ENCODE measurements at regions not wholly inside any gene's neighbourhood (a gene's known extent, or its start where the extent isn't known, plus 50 kb on each side); places are given as distances from the start of the nearest gene placed in this dataset.

GRCh38 chr10:30192846-30193608 lies 133.6 kb upstream of the JCAD start:
- H3K4me3 ChIP-seq (ENCODE audit: low read length) = no peak overlapping the region
- no peaks in the 10 kb centered on the region for H3K36me3 ChIP-seq (ENCODE audit: insufficient read depth, low read depth, low read length)

GRCh38 chr10:30190577-30191552 lies 131.5 kb upstream of the JCAD start:
- Histone ChIP-seq H3K9me3 (ENCODE audit: insufficient read depth, low read depth, low read length) (no peaks in the 10 kb centered on the region), H3K9ac (ENCODE audit: low read depth, low read length) (no peak overlapping the region), H3K27ac (ENCODE audit: low read length) (no peak overlapping the region), H3K36me3 (ENCODE audit: insufficient read depth, low read depth, low read length) (no peaks in the 10 kb centered on the region), H3K27me3 (ENCODE audit: insufficient read depth, low read length) (no peaks in the 10 kb centered on the region), H3K4me1 (ENCODE audit: insufficient read depth, low read length) (no peaks in the 10 kb centered on the region), H3K4me3 (ENCODE audit: low read length) (no peak overlapping the region)

More at GRCh38 chr10:30192846-30193608, 133.6 kb upstream of the JCAD start:
- no peaks in the 10 kb centered on the region for H3K4me1 ChIP-seq (ENCODE audit: insufficient read depth, low read length)
- no peaks in the 10 kb centered on the region for H3K27me3 ChIP-seq (ENCODE audit: insufficient read depth, low read length)
- H3K9me3 ChIP-seq (ENCODE audit: insufficient read depth, low read depth, low read length) = no peaks in the 10 kb centered on the region
- H3K9ac ChIP-seq (ENCODE audit: low read depth, low read length) = no peak overlapping the region
- H3K27ac ChIP-seq (ENCODE audit: low read length) = no peak overlapping the region

- H3K27ac ChIP-seq (ENCODE audit: low read length) = no peak overlapping the region
- H3K36me3 ChIP-seq (ENCODE audit: insufficient read depth, low read depth, low read length) = no peaks in the 10 kb centered on the region
- H3K9me3 ChIP-seq (ENCODE audit: insufficient read depth, low read depth, low read length) = no peaks in the 10 kb centered on the region
- no peak overlapping the region for H3K4me3 ChIP-seq (ENCODE audit: low read length)
- no peak overlapping the region for H3K9ac ChIP-seq (ENCODE audit: low read depth, low read length)
- H3K4me1 ChIP-seq (ENCODE audit: insufficient read depth, low read length) = no peaks in the 10 kb centered on the region
- H3K27me3 ChIP-seq (ENCODE audit: insufficient read depth, low read length) = no peaks in the 10 kb centered on the region
Observed at GRCh38 chr10:30189238-30189580, 129.8 kb upstream of the JCAD start.

DNA sequence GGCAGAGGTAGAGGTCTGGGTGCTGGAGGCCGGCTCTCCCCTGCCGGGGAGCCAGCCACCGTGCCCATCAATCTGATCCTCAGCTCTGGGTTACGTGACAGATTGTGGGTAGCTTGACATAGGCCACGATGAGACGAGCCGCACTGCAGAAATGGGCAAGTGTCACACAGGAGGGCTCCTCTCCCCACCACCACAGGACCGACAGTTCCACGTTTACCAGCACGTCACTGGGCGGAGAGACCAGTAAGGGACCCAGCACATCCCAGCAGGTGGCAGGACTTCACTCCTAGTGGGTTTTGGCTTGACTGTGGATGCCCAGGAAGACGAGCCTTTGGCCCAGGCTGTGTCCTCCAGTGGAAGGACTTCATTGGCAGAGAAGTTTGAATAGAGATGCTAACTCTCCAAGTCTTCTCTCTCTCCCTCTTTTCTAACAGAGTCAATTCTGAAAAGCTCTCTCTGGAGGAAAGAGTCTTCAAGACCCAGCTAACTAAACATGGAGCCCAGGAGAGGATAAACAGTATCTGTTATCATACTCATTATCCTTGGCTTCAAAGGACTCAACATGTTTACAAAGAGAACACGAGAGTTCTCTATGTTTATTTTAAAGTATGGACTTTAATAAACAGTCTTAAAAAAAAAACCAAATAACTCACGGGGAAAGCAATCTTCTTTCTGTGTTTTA lies 129.3 kb upstream of the JCAD start:
- Histone ChIP-seq H3K4me3 (ENCODE audit: low read length) (no peak overlapping the region), H3K4me1 (ENCODE audit: insufficient read depth, low read length) (no peaks in the 10 kb centered on the region), H3K27ac (ENCODE audit: low read length) (no peak overlapping the region), H3K27me3 (ENCODE audit: insufficient read depth, low read length) (no peaks in the 10 kb centered on the region), H3K9ac (ENCODE audit: low read depth, low read length) (no peak overlapping the region), H3K36me3 (ENCODE audit: insufficient read depth, low read depth, low read length) (no peaks in the 10 kb centered on the region), H3K9me3 (ENCODE audit: insufficient read depth, low read depth, low read length) (no peaks in the 10 kb centered on the region)

GRCh38 chr10:30188101-30188500 lies 128.7 kb upstream of the JCAD start:
- H3K9ac ChIP-seq (ENCODE audit: low read depth, low read length) = no peak overlapping the region
- H3K27ac ChIP-seq (ENCODE audit: low read length) = no peak overlapping the region
- no peaks in the 10 kb centered on the region for H3K4me1 ChIP-seq (ENCODE audit: insufficient read depth, low read length)
- no peaks in the 10 kb centered on the region for H3K9me3 ChIP-seq (ENCODE audit: insufficient read depth, low read depth, low read length)
- H3K4me3 ChIP-seq (ENCODE audit: low read length) = no peak overlapping the region
- no peaks in the 10 kb centered on the region for H3K36me3 ChIP-seq (ENCODE audit: insufficient read depth, low read depth, low read length)
- H3K27me3 ChIP-seq (ENCODE audit: insufficient read depth, low read length) = no peaks in the 10 kb centered on the region

DNA sequence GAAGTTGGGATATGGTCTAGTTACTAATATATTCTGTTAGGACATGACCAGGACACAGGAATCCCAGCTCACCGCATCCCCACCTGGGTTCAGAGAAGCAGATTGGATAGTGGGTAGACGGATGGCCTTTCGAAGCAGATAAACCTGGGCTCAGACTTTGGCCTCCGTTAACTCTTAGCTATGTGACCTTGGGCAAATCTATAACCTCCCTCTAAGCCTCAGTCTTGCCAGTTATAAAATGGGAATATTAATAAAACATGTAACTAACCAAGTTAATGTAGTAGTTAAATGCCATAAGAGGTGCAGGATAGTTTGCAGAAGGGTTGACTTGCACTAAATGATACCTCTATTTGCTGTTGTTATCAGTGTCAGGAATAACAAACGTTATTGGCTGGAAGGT lies 127.6 kb upstream of the JCAD start:
- no peak overlapping the region for H3K9ac ChIP-seq (ENCODE audit: low read depth, low read length)
- H3K27me3 ChIP-seq (ENCODE audit: insufficient read depth, low read length) = no peaks in the 10 kb centered on the region
- H3K4me1 ChIP-seq (ENCODE audit: insufficient read depth, low read length) = no peaks in the 10 kb centered on the region
- H3K36me3 ChIP-seq (ENCODE audit: insufficient read depth, low read depth, low read length) = no peaks in the 10 kb centered on the region
- no peak overlapping the region for H3K27ac ChIP-seq (ENCODE audit: low read length)
- H3K9me3 ChIP-seq (ENCODE audit: insufficient read depth, low read depth, low read length) = no peaks in the 10 kb centered on the region
- H3K4me3 ChIP-seq (ENCODE audit: low read length) = no peak overlapping the region

DNA sequence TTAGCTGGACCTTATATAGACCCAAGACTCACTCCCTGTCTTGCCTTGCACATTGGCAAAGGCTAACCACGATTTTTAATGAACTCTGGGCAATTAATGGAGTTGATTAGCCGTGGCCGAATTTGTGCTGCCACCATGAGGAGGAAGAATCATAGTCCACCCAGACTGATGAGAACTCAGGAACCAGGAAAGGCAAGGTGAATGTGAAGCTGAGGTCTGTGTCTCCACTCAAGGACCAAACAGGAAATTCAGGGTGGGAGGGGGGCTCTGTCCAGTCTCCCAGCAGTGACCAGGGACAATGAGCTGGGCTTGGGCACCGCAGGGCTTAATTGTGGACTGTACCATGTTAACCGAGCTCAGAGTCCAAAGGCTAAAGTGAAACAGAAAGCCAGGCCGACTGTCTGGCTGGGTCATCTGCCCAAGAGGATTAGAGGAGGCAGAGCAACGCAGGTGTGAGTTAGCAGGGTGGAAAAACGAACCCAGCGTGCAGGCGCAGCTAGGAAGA lies 127.0 kb upstream of the JCAD start:
- no peak overlapping the region for H3K4me3 ChIP-seq (ENCODE audit: low read length)

DNA sequence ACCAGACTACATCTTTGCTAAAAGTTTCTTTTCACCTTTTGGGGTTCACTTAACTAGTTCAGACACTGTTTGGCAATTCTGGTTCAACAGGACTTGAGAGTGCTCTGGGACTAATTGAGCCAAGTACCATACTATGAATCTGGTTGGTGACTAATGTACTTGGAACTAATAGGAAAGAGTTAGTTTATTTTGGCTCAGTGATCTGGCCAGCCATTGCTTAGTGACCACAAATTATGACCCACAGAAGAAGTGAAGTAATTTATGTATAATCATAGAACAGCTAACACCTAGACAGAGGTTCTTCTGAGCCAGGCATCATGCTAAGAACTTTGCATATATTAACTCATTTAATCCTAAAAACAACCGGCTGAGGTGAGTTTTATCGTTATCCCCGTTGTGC lies 126.5 kb upstream of the JCAD start:
- no peaks in the 10 kb centered on the region for H3K4me1 ChIP-seq (ENCODE audit: insufficient read depth, low read length)
- H3K9ac ChIP-seq (ENCODE audit: low read depth, low read length) = no peak overlapping the region
- no peaks in the 10 kb centered on the region for H3K36me3 ChIP-seq (ENCODE audit: insufficient read depth, low read depth, low read length)
- no peaks in the 10 kb centered on the region for H3K27me3 ChIP-seq (ENCODE audit: insufficient read depth, low read length)
- H3K9me3 ChIP-seq (ENCODE audit: insufficient read depth, low read depth, low read length) = no peaks in the 10 kb centered on the region
- no peak overlapping the region for H3K4me3 ChIP-seq (ENCODE audit: low read length)
- H3K27ac ChIP-seq (ENCODE audit: low read length) = no peak overlapping the region

More for the DNA sequence above, 127.0 kb upstream of the JCAD start:
- H3K27ac ChIP-seq (ENCODE audit: low read length) = no peak overlapping the region
- H3K27me3 ChIP-seq (ENCODE audit: insufficient read depth, low read length) = no peaks in the 10 kb centered on the region
- H3K9ac ChIP-seq (ENCODE audit: low read depth, low read length) = no peak overlapping the region
- no peaks in the 10 kb centered on the region for H3K9me3 ChIP-seq (ENCODE audit: insufficient read depth, low read depth, low read length)
- no peaks in the 10 kb centered on the region for H3K36me3 ChIP-seq (ENCODE audit: insufficient read depth, low read depth, low read length)
- H3K4me1 ChIP-seq (ENCODE audit: insufficient read depth, low read length) = no peaks in the 10 kb centered on the region

DNA sequence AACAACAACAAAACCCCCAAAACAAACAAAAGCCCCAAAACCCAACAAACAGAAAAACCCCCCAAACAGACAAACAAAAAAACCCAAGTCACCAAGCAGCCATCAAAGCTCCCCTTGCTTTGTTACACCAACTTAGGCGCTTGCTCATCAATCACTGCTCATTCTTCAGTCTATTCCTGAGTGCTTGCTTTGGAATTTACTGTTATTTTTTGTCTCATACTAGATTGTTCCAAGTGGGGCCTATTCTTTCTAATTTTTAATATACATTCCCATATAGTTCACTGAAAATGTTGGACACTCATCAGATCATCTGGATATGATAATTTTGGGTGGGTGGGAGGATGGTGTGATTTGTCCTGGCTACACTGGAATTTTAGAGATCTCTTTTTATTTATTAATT lies 126.0 kb upstream of the JCAD start:
- Histone ChIP-seq H3K27me3 (ENCODE audit: insufficient read depth, low read length) (no peaks in the 10 kb centered on the region), H3K9ac (ENCODE audit: low read depth, low read length) (no peak overlapping the region), H3K36me3 (ENCODE audit: insufficient read depth, low read depth, low read length) (no peaks in the 10 kb centered on the region), H3K4me3 (ENCODE audit: low read length) (no peak overlapping the region), H3K9me3 (ENCODE audit: insufficient read depth, low read depth, low read length) (no peaks in the 10 kb centered on the region), H3K4me1 (ENCODE audit: insufficient read depth, low read length) (no peaks in the 10 kb centered on the region), H3K27ac (ENCODE audit: low read length) (no peak overlapping the region)

GRCh38 chr10:30184397-30185033 lies 125.1 kb upstream of the JCAD start:
- Histone ChIP-seq H3K27ac (ENCODE audit: low read length) (no peak overlapping the region), H3K9me3 (ENCODE audit: insufficient read depth, low read depth, low read length) (no peaks in the 10 kb centered on the region), H3K9ac (ENCODE audit: low read depth, low read length) (no peak overlapping the region), H3K4me3 (ENCODE audit: low read length) (no peak overlapping the region), H3K36me3 (ENCODE audit: insufficient read depth, low read depth, low read length) (no peaks in the 10 kb centered on the region), H3K27me3 (ENCODE audit: insufficient read depth, low read length) (no peaks in the 10 kb centered on the region), H3K4me1 (ENCODE audit: insufficient read depth, low read length) (no peaks in the 10 kb centered on the region)

- Histone ChIP-seq H3K9ac (ENCODE audit: low read depth, low read length) (no peak overlapping the region), H3K9me3 (ENCODE audit: insufficient read depth, low read depth, low read length) (no peaks in the 10 kb centered on the region), H3K36me3 (ENCODE audit: insufficient read depth, low read depth, low read length) (no peaks in the 10 kb centered on the region), H3K4me1 (ENCODE audit: insufficient read depth, low read length) (no peaks in the 10 kb centered on the region), H3K4me3 (ENCODE audit: low read length) (no peak overlapping the region), H3K27ac (ENCODE audit: low read length) (no peak overlapping the region), H3K27me3 (ENCODE audit: insufficient read depth, low read length) (no peaks in the 10 kb centered on the region)
Observed at GRCh38 chr10:30183055-30183402, 123.6 kb upstream of the JCAD start.
